WTC11 (cell line): ENCODE measurements at regions not wholly inside any gene's neighbourhood (a gene's known extent, or its start where the extent isn't known, plus 50 kb on each side); places are given as distances from the start of the nearest gene placed in this dataset.

ENCODE experiments used
- ATAC-seq: fragments of 200-7000 bp; cut with Tn5 transposase; 2 replicates; pipeline ENCODE4 v1.10.0; 2021; ENCODE audit warnings: mild to moderate bottlenecking, moderate library complexity
- CTCF ChIA-PET: fragments of 300-600 bp; sonication (Branson Sonifier 250); formaldehyde crosslinking; loops from one replicate; lab custom pipeline; 2021; ENCODE audit warnings: antibody characterized with exemption; lab: Charles Lee
- POLR2A ChIA-PET: fragments of 350-600 bp; sonication (Branson Sonifier 250); formaldehyde crosslinking; loops from one replicate; lab custom pipeline; 2021; ENCODE audit warnings: antibody characterized with exemption; lab: Charles Lee
- DNase-seq: peaks from one replicate; pipeline ENCODE4 v3.0.0; 2021; ENCODE audit warnings: low spot score
- H3K27ac Mint-ChIP-seq: 2 replicates; pipeline ENCODE4 v1.8.0; 2021; ENCODE audit warnings: mixed read lengths
- H3K27me3 Mint-ChIP-seq: 2 replicates; pipeline ENCODE4 v1.8.0; 2021; ENCODE audit warnings: low read depth, mild to moderate bottlenecking, moderate library complexity, mixed read lengths
- H3K36me3 Mint-ChIP-seq: 2 replicates; pipeline ENCODE4 v1.8.0; 2021; ENCODE audit warnings: mixed read lengths
- H3K4me1 Mint-ChIP-seq: 2 replicates; pipeline ENCODE4 v1.8.0; 2022; ENCODE audit warnings: mixed read lengths
- H3K4me3 Mint-ChIP-seq: 2 replicates; pipeline ENCODE4 v1.8.0; 2021; ENCODE audit warnings: mild to moderate bottlenecking, moderate library complexity, mixed read lengths
- H3K9me3 Mint-ChIP-seq: 2 replicates; pipeline ENCODE4 v1.8.0; 2021; ENCODE audit warnings: mixed read lengths
- ATF3 ChIP-seq: sonication (generic); formaldehyde crosslinking; conservative IDR thresholded peaks from 2 replicates; pipeline ENCODE4 v1.8.1; 2022; ENCODE audit warnings: mild to moderate bottlenecking, missing genetic modification reagents
- E2F4 ChIP-seq: sonication (generic); formaldehyde crosslinking; IDR thresholded peaks from 2 replicates; pipeline ENCODE4 v1.8.1; 2022; ENCODE audit warnings: low read depth, mild to moderate bottlenecking, moderate library complexity, missing genetic modification reagents, borderline replicate concordance
- ESRRA ChIP-seq: sonication (generic); formaldehyde crosslinking; IDR thresholded peaks from 2 replicates; pipeline ENCODE4 v1.8.1; 2022; ENCODE audit warnings: mild to moderate bottlenecking, missing genetic modification reagents, borderline replicate concordance
- ETV6 ChIP-seq: sonication (generic); formaldehyde crosslinking; IDR thresholded peaks from 2 replicates; pipeline ENCODE4 v1.8.1; 2022; ENCODE audit warnings: mild to moderate bottlenecking, missing genetic modification reagents
- JAZF1 ChIP-seq: fragments of 250-450 bp; sonication (Bioruptor Pico); IDR thresholded peaks from 2 replicates; pipeline ENCODE4 v1.9.0; 2021; ENCODE audit warnings: moderate library complexity, mild to moderate bottlenecking, inconsistent platforms
- MXD4 ChIP-seq: fragments of 250-450 bp; sonication (Bioruptor Pico); IDR thresholded peaks from 2 replicates; pipeline ENCODE4 v1.8.0; 2021; ENCODE audit warnings: mild to moderate bottlenecking, moderate library complexity, borderline replicate concordance
- NR3C1 ChIP-seq: sonication (generic); formaldehyde crosslinking; conservative IDR thresholded peaks from 2 replicates; pipeline ENCODE4 v1.8.1; 2023; ENCODE audit warnings: low read depth, mild to moderate bottlenecking, missing genetic modification reagents
- PRDM15 ChIP-seq: sonication (generic); formaldehyde crosslinking; IDR thresholded peaks from 2 replicates; pipeline ENCODE4 v1.8.0; 2022; ENCODE audit warnings: missing genetic modification reagents
- PREB ChIP-seq: sonication (generic); formaldehyde crosslinking; IDR thresholded peaks from 2 replicates; pipeline ENCODE4 v1.8.1; 2022; ENCODE audit warnings: mild to moderate bottlenecking, missing genetic modification reagents, moderate library complexity, borderline replicate concordance
- PRRX2 ChIP-seq: fragments of 250-450 bp; sonication (Bioruptor Pico); IDR thresholded peaks from 2 replicates; pipeline ENCODE4 v1.8.0; 2021; ENCODE audit warnings: mild to moderate bottlenecking
- SMAD4 ChIP-seq: sonication (generic); formaldehyde crosslinking; IDR thresholded peaks from 2 replicates; pipeline ENCODE4 v1.8.0; 2022; ENCODE audit warnings: mild to moderate bottlenecking, missing genetic modification reagents
- SP1 ChIP-seq: sonication (generic); formaldehyde crosslinking; conservative IDR thresholded peaks from 2 replicates; pipeline ENCODE4 v1.8.1; 2022; ENCODE audit warnings: missing genetic modification reagents
- TEAD4 ChIP-seq: sonication (generic); formaldehyde crosslinking; IDR thresholded peaks from 2 replicates; pipeline ENCODE4 v1.8.0; 2022; ENCODE audit warnings: mild to moderate bottlenecking, missing genetic modification reagents
- ZBTB43 ChIP-seq: sonication (generic); formaldehyde crosslinking; IDR thresholded peaks from 2 replicates; pipeline ENCODE4 v1.8.1; 2023; ENCODE audit warnings: mild to moderate bottlenecking, missing genetic modification reagents
- ZNF121 ChIP-seq: sonication (generic); formaldehyde crosslinking; IDR thresholded peaks from 2 replicates; pipeline ENCODE4 v1.8.0; 2023; ENCODE audit warnings: missing genetic modification reagents
- ZNF263 ChIP-seq: sonication (generic); formaldehyde crosslinking; IDR thresholded peaks from 2 replicates; pipeline ENCODE4 v1.8.1; 2022; ENCODE audit warnings: low read depth, mild to moderate bottlenecking, moderate library complexity, missing genetic modification reagents
- ZNF423 ChIP-seq: fragments of 250-450 bp; sonication (Bioruptor Pico); IDR thresholded peaks from 2 replicates; pipeline ENCODE4 v2.1.2; 2022; ENCODE audit warnings: mild to moderate bottlenecking, moderate library complexity
- ZSCAN18 ChIP-seq: fragments of 250-450 bp; sonication (Bioruptor Pico); IDR thresholded peaks from 2 replicates; pipeline ENCODE4 v2.1.2; 2022; ENCODE audit warnings: mild to moderate bottlenecking, moderate library complexity

GRCh38 chr10:3295582-3296151 is 123.1 kb upstream of the PITRM1 start (continued):
- TF ChIP-seq ATF3 (CRISPR knock-in tag) (no peak), PREB (CRISPR knock-in tag) (no peak), PRDM15 (no peak), TEAD4 (CRISPR knock-in tag) (no peak), ZBTB43 (CRISPR knock-in tag) (no peak), JAZF1 (no peak), NR3C1 (CRISPR knock-in tag) (no peak)

GRCh38 chr10:3294919-3295581 is 122.5 kb upstream of the PITRM1 start:
- no peak for ATAC-seq
- CTCF ChIA-PET, result no interaction called here
- H3K27ac Mint-ChIP-seq, result no peak overlapping the region; the same call in 1 of the 2 replicates

GRCh38 chr10:3293581-3294431 is 121.2 kb upstream of the PITRM1 start:
- Mint-ChIP-seq H3K27me3 (no peaks in the 10 kb centered on the region), H3K9me3 (no peaks in the 10 kb centered on the region), H3K4me1 (peaks cover 20% of the 10 kb centered on the region), H3K4me3 (no peak overlapping the region), H3K36me3 (no peaks in the 10 kb centered on the region), H3K27ac (no peak overlapping the region)
- no peak for DNase-seq
- no peak for ATAC-seq
- TF ChIP-seq ETV6 (CRISPR knock-in tag) (no peak), ZNF423 (CRISPR knock-in tag) (no peak), MXD4 (CRISPR knock-in tag) (no peak), SP1 (no peak), PRRX2 (no peak), PREB (CRISPR knock-in tag) (no peak), ZSCAN18 (no peak), SMAD4 (CRISPR knock-in tag) (no peak), E2F4 (CRISPR knock-in tag) (no peak), ATF3 (CRISPR knock-in tag) (no peak)
- ChIA-PET POLR2A (no interaction called here), CTCF (interaction anchor here (0.5 kb wide), 1 partner anchor 125 kb away, joined by 4 read pairs; no protein-coding TSS in a partner anchor)

More at GRCh38 chr10:3294919-3295581, 122.5 kb upstream of the PITRM1 start:
- Mint-ChIP-seq H3K27me3 (no peaks in the 10 kb centered on the region), H3K4me3 (no peak overlapping the region), H3K9me3 (peaks cover 5% of the 10 kb centered on the region), H3K4me1 (peaks cover 20% of the 10 kb centered on the region), H3K36me3 (no peaks in the 10 kb centered on the region)
- TF ChIP-seq ZNF263, result no peak
- 0 out of 2 replicates have a peak, but pooled peaks have one; percentile 16 for TF ChIP-seq ZNF121
- no peak for TF ChIP-seq ESRRA
- POLR2A ChIA-PET, result no interaction called here
- no peak for DNase-seq
